HG02623 (cell line): ENCODE measurements at regions not wholly inside any gene's neighbourhood (a gene's known extent, or its start where the extent isn't known, plus 50 kb on each side); places are given as distances from the start of the nearest gene placed in this dataset.
"Not testable (repeated sequence)": the region's sequence is repeated elsewhere in the genome, so short reads cannot be mapped to it uniquely, and the experiment has no call there.

Experiments used
- ATAC-seq: cut with Tn5 transposase; IDR thresholded peaks from one replicate; pipeline ENCODE4 v1.9.1; 2021; ENCODE audit warnings: moderate library complexity; ENCODE audit not compliant: unreplicated experiment

DNA sequence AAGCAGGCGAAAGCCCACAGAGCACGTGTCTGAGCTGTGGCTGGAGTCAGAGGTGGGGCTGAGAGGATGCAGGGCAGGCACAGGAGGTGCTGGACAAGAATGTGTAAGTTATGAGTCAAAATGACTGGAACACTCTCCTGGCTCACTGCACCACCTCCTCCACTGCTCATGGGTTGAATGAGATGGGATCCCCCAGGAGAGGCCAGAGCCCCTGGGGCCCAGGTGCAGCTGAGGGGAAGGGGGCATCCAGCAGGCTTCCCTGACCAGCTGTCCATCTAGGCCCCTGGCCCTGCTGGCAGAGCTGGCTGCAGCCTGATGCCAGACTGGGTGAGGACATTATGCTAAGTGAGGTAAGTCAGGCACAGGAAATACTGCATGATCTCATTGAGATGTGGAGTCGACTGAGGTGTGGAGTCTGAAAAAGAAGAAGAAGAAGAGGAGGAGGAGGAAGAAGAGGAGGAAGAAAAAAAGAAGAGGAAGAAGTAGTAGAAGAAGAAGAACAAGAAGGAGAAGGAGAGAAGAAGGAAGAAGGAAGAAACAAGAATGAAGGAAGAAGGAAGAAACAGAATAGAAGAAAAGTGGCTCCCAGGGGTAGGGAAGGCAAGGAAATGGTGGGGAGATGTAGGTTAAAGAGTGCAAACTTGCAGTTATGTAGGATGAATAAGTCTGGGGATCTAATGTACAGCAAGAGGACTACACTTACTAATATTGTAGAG is 747.4 kb downstream of the UQCRFS1 start:
- no peak for ATAC-seq

DNA sequence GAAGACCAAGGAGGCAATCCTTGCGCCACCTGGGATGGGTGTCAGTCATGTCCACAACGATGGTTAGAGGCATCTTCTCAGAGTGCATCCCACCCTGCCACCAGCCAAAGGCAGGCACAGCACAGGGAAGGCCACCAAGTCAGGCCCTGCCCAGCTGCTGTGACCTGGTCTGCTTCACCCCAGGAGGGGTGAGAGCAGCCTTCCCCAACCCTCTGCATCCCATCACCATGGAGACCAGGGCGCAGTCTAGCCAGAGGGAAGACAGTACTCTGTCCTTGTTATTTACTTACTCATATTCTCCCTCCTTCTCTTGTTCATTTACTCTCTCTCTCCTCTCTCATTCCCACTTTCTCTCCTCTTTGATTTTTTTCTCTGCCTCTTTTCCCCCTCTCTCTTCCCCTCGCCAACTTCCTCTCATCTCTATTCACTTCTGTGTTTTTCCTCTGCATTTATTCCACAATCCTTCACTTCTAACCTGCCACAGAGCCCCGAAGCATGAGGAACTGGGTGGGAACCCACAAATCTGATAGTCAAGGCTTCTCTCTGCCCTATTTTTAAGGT is 749.4 kb downstream of the UQCRFS1 start:
- ATAC-seq: no peak

DNA sequence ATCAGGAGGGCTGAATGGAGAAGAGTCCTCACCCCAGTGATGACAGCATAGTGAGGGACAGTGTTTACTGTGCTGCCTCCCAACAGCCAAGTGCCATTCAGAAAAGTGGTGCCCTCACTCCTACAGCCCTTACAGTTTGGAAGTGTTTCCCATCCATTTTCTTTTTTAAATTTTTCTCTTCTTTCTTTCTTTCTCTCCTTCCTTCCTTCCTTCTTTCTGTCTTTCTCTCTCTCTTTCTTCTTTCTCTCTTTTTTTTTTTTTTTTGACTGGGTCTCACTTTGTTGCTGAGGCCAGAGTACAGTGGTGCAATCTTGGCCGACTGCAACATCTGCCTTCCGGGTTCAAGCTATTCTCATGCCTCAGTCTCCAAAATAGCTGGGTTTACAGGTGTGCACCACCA is 755.3 kb downstream of the UQCRFS1 start:
- no peak for ATAC-seq

GRCh38 chr19:28456708-28457320 is 756.1 kb downstream of the UQCRFS1 start:
- no peak for ATAC-seq

DNA sequence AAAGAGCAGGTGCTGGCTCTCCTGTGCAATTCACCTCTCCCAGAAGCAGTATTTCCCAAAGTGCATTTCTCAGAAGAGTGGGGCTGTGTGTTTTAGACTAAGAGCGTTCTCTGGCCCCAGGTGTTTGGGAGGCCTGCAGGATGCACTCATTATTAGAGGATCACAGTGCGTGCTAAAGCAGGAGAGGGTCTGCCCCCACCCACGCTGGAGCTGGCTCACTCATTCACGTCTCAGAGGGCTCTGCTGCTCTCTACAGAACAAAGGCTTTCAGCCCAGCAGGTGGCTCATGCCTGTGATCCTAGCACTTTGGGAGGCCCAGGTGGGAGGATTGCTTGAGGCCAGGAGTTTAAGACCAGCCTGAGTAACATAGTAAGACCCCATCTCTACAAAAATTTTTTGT is 756.7 kb downstream of the UQCRFS1 start:
- no peak for ATAC-seq

DNA sequence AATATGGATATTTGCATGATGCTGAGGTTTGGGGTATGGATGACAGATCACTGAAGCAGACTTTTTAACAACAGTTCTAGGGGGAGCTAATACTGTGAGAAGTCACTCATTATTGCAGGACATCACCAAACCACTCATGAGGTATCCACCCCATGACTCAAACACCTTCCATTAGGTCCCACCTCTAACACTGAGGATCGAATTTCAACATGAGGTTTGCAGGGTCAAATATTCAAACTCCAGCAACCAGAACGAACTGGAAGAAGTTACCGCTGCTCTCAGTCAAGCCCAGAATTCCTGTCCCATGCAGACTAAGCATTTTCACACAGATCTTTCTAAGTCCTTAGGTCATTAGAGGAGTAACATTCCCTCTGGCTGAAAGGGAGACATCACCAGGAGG is 758.9 kb downstream of the UQCRFS1 start:
- no peak for ATAC-seq

GRCh38 chr19:28453420-28453819 is 759.5 kb downstream of the UQCRFS1 start:
- no peak for ATAC-seq

DNA sequence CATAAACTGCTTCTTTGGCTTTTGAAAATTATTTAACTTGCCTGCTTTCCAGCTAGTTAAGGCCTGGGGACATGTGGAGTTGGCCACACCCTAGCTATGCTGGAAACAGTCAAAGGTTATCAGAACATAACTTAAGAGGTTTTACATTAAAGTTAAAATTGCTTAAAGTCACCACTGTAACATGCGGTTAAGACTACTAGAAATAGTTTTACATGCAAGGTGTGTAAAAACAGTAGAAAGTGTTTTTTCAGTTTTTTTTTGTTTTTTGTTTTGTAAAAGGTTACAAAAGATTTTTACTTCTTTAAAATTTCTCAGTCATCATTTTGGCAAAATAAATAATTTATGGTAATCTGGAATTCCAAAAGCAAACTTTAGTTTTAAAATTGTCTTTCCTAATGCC is 763.1 kb downstream of the UQCRFS1 start:
- ATAC-seq: no peak

DNA sequence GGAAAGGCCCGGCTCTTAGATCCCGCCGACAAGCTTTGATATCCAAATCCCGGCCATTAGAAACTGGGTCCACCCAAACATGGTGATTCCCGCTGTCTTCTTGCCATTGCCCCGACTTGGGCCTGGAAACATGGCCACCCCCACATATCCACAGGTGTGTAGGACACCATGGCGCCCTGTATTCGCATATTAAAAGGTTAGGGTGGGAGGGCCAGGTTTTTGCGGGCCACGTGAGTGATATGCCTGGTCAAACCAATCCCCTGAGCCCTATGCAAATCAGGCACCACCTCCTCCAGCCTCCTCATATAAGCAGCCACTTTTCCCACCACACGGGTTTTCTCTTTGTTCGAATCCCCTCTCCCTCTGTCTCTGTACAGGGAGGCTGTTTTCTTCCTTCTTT is 766.4 kb downstream of the UQCRFS1 start:
- ATAC-seq: no peak

- no peak for ATAC-seq
These were observed 767.1 kb downstream of the UQCRFS1 start for GRCh38 chr19:28445826-28446225.

DNA sequence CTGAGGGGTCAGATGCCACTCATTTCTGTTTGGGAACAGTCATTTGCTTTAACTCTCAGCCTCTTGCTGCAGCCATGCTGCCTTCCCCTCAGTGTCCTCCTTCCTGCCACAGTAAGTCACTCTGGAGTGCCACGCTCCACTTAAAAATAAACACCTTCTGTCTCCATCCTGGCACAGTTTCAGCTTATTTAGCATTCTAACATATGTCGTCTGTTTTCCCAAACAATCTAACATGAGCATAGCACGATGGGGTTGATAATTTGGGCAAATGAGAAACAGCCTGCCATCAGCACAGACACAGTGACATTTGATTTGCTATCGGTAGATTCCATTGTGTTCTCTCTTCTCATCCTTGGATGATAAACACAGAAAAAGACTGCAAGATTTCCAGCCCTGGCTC is 768.6 kb downstream of the UQCRFS1 start:
- no peak for ATAC-seq

- ATAC-seq: no peak
These were observed 769.6 kb downstream of the UQCRFS1 start for GRCh38 chr19:28443361-28443760.

DNA sequence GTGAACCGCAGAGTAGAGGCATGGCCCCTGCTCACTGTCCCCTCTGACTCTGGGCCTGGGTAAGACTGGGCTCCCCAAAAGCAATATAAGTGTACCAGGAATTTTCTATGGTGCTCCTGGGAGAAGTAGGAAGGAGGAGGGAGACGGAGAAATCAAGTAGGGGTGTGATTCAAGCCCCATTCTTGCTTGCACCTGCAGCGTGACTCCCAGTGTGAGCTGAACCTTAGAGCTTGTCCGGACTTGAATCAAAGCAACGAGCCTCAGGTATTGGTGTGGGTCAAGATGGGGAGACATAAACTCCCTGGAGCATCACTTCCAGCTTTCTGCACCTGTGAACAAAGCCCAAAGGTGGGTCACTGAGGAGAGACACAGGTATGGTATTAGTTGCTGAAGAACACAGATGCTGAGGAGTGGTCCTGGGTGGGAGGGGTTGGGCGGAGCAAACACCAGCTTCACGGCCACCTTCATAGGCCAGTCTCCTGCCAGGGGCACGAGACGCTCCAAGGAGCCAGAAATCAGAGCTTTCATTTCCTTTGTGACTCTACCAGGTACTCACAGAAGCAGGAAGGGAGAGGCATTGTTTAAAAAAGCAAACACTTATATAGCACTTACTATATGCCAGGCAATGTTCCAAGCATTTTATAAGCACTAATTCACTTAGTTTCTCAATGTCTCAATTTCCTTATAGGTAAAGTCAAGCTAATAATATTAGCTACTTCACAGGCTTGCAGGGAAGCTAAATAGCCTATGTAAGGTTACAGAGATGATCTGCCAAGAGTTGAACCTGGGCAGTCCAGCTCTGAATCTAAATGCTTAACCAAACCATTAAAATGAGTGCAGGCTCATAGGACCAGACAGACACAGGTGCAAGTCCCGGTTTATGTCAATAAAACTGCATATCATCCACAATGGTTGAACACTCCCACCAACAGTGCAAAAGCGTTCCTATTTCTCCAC is 775.3 kb downstream of the UQCRFS1 start:
- no peak for ATAC-seq

GRCh38 chr19:28436320-28436719 is 776.6 kb downstream of the UQCRFS1 start:
- ATAC-seq: no peak

DNA sequence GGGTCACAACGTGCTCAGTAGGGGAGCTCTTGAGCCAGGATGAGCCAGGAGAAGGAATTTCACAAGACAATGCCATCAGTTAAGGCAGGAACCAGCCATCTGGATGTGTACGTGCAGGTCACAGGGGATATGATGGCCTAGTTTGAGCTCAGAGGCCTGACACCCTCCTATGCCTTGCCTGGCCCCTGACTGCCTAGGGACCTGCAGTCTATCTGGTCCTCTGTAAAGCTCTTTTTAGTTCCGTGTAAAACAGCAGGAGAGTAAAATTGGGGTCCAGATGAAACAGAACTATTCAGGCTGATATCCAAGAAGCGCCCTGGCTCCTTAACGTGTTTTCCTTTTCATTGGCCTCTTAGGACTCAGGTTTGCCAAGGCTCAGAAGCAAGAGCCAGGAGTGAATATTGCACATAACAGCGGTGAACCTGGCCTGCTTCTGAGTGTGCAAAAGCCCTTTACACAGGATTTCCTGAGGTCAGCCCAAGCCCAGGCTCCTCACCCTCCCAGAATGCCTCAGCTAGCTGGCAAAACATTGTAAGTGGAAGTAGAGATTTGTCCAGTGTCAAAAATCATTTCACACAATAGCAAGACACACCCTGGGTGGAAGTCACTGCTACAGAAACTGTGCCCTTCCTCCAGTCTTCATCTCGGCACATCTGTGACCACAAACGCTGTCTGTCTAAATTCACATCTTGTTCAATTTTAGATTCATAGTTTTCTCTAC is 777.2 kb downstream of the UQCRFS1 start:
- no peak for ATAC-seq

DNA sequence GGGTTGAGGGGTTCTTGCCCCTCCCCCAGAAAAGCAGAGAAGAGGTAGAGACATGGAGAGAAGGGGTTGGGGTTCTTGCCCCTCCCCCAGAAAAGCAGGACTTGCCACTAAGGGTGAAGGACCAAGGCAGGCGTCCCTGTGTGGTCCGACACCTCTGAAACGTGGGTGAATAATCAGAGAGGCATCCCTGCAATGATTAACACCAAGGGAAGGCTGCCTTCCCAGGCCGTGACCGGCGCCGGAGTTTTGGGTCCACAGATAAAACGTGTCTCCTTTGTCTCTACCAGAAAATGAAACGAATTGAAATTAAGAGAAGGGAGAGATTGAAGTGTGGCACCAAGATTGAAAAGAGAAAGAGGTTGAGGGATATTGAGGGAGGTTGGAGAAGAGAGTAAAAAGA is 778.2 kb downstream of the UQCRFS1 start:
- ATAC-seq: not testable (repeated sequence)

DNA sequence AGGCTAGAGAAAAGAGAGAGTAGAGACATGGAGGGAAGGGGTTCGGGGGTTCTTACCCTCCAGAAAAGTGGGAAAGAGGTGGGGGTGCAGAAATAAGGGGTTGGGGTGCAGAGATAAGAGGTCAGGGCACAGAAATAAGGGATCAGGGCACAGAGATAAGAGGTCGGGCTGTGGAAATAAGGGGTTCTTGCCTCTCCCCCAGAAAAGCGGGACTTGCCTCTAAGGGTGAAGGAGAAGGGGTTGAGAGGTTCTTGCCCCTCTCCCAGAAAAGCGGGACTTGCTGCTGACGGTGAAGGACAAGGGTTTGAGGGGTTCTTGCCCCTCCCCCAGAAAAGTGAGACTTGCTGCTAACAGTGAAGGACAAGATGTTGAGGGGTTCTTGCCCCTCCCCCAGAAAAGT is 778.6 kb downstream of the UQCRFS1 start:
- ATAC-seq: not testable (repeated sequence)

DNA sequence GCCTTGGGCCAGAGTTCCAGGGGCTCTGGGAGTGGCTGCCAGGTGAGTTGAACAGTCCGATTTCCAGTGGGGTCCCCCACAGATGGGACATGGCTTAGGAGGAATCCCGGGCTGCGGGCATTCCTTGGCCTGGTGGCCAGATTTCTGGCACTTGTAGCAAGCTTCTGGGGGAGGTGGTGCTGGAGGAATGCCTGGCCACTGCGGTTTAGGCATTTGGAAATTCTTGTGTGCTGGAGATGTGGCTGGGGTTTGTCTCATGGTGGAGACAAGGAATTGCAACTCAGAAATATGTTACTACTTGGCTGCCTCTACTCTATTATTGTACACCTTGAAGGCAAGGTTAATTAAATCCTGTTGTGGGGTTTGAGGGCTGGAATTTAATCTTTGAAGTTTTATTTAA is 779.8 kb downstream of the UQCRFS1 start:
- not testable (repeated sequence) for ATAC-seq

GRCh38 chr19:28430214-28430613 is 782.7 kb downstream of the UQCRFS1 start:
- ATAC-seq: no peak

- no peak for ATAC-seq
These were observed 783.6 kb downstream of the UQCRFS1 start for GRCh38 chr19:28429356-28429755.
